Vagina (tissue), 2 donors: ENCODE measurements at regions not wholly inside any gene's neighbourhood (a gene's known extent, or its start where the extent isn't known, plus 50 kb on each side); places are given as distances from the start of the nearest gene placed in this dataset.

Experiments used
- DNase-seq, 2 donors: peaks; one replicate each; pipeline ENCODE4 v3.0.0-alpha.2; 2017; ENCODE audit errors: extremely low spot score in 2 of 2
- H3K27ac ChIP-seq: fragments of 200-600 bp; sonication (generic); one replicate; pipeline ENCODE4 v1.5.1; 2019
- H3K27me3 ChIP-seq: fragments of 200-600 bp; sonication (generic); one replicate; pipeline ENCODE4 v1.5.1; 2019
- H3K36me3 ChIP-seq, 2 donors: fragments of 200-600 bp; sonication (generic); one replicate each; pipeline ENCODE4 v1.5.1; 2017 to 2019
- H3K4me1 ChIP-seq: fragments of 200-600 bp; sonication (generic); one replicate; pipeline ENCODE4 v1.5.1; 2019
- H3K4me3 ChIP-seq, 2 donors: fragments of 200-600 bp; sonication (generic); 1 replicate in 1 of 2; 2 replicates in 1 of 2; pipeline ENCODE4 v1.5.1; 2016 to 2019
- H3K9me3 ChIP-seq: fragments of 200-600 bp; sonication (generic); one replicate; pipeline ENCODE4 v1.5.1; 2019
- POLR2A ChIP-seq, 2 donors: fragments of 450-650 bp; IDR thresholded peaks; one replicate each; pipeline ENCODE4 v1.6.1; 2017; ENCODE audit warnings: antibody characterized with exemption in 2 of 2, mild to moderate bottlenecking in 2 of 2, moderate library complexity in 2 of 2
- POLR2AphosphoS5 ChIP-seq, 2 donors: sonication (generic); formaldehyde crosslinking; IDR thresholded peaks; one replicate each; pipeline ENCODE4 v1.9.0; 2017; ENCODE audit warnings: antibody characterized with exemption in 2 of 2, mild to moderate bottlenecking in 2 of 2, low read depth in 1 of 2; ENCODE audit not compliant: insufficient read depth in 1 of 2
- intact Hi-C: fragments of 100-400 bp; cut with DNase I; formaldehyde crosslinking; loops from one replicate; pipeline ENCODE4 v1.15.1; 2023
- TF ChIP-seq, protein P1 (sequence below), 3 experiments: fragments of 450-650 bp in 2 of 3; fragments of 200-600 bp in 1 of 3; sonication (generic) in 1 of 3; IDR thresholded peaks; one replicate each; pipeline ENCODE4 v1.5.1; 2017 to 2019; ENCODE audit warnings: antibody characterized with exemption in 3 of 3, mild to moderate bottlenecking in 2 of 3, moderate library complexity in 2 of 3

GRCh38 chr4:175530655-175531054, 281.4 kb downstream of the GPM6A start:
- no peaks in the 10 kb centered on the region for H3K27me3 ChIP-seq
- H3K27ac ChIP-seq, result no peak overlapping the region
- TF ChIP-seq POLR2AphosphoS5 (IDR thresholded peaks at IDR 0.05; ENCODE audit: insufficient read depth in 1 of 2, low read depth in 1 of 2) (no peak), POLR2A (IDR thresholded peaks at IDR 0.05) (no peak)
- TF ChIP-seq, protein P1, sequence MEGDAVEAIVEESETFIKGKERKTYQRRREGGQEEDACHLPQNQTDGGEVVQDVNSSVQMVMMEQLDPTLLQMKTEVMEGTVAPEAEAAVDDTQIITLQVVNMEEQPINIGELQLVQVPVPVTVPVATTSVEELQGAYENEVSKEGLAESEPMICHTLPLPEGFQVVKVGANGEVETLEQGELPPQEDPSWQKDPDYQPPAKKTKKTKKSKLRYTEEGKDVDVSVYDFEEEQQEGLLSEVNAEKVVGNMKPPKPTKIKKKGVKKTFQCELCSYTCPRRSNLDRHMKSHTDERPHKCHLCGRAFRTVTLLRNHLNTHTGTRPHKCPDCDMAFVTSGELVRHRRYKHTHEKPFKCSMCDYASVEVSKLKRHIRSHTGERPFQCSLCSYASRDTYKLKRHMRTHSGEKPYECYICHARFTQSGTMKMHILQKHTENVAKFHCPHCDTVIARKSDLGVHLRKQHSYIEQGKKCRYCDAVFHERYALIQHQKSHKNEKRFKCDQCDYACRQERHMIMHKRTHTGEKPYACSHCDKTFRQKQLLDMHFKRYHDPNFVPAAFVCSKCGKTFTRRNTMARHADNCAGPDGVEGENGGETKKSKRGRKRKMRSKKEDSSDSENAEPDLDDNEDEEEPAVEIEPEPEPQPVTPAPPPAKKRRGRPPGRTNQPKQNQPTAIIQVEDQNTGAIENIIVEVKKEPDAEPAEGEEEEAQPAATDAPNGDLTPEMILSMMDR (IDR thresholded peaks at IDR 0.05), result no peak
- H3K36me3 ChIP-seq, result no peaks in the 10 kb centered on the region
- DNase-seq, result no peak
- no peaks in the 10 kb centered on the region for H3K9me3 ChIP-seq
- no peaks in the 10 kb centered on the region for H3K4me1 ChIP-seq
- H3K4me3 ChIP-seq, result no peak overlapping the region
- intact Hi-C loops, result no loop called here

DNA sequence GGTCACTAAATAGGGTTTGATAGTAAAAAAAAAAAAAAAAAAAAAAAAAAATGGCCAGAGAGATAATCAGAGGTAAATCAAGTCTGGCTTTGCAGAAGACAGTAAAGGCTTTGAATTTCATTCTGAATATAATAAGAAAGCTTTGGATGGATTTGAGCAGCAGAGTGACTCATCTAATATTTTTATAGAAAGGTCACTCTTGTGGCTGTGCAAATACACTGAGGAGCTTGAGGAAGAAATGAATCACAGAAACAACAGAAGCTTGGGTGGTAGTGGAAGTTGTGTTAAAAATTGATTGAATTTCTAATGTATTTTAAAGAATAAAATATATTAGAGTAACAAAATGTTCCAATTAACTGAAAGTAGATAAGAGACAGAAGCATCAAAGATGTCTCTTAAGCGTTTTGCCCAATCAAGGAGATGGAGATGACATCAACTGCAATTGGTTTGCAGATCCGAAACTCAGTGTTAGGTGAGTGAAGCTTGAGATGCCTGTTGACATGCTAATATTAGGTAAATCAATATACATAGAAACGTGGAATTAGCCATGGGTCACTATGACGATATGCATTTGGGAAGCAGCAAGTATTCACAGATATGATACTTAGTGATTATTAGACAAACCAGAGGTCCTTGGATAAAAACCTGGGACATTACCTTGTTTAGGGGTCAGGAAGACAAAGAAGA, 280.5 kb downstream of the GPM6A start:
- no peak overlapping the region for H3K27ac ChIP-seq
- DNase-seq, result no peak
- TF ChIP-seq POLR2A (IDR thresholded peaks at IDR 0.05), result no peak
- TF ChIP-seq, protein P1 (IDR thresholded peaks at IDR 0.05), result no peak
- no peak for TF ChIP-seq POLR2AphosphoS5 (IDR thresholded peaks at IDR 0.05; ENCODE audit: insufficient read depth in 1 of 2, low read depth in 1 of 2)
- no peaks in the 10 kb centered on the region for H3K4me1 ChIP-seq
- no peaks in the 10 kb centered on the region for H3K27me3 ChIP-seq
- H3K4me3 ChIP-seq, result no peak overlapping the region
- no peaks in the 10 kb centered on the region for H3K36me3 ChIP-seq
- intact Hi-C loops, result no loop called here
- H3K9me3 ChIP-seq, result no peaks in the 10 kb centered on the region

- Histone ChIP-seq H3K4me3 (no peak overlapping the region), H3K36me3 (no peaks in the 10 kb centered on the region), H3K27me3 (no peaks in the 10 kb centered on the region), H3K27ac (no peak overlapping the region), H3K4me1 (no peaks in the 10 kb centered on the region), H3K9me3 (no peaks in the 10 kb centered on the region)
- intact Hi-C loops, result no loop called here
- TF ChIP-seq POLR2AphosphoS5 (IDR thresholded peaks at IDR 0.05; ENCODE audit: insufficient read depth in 1 of 2, low read depth in 1 of 2), result no peak
- TF ChIP-seq, protein P1 (IDR thresholded peaks at IDR 0.05), result peak in 1 of 3 experiments; percentile 31
- TF ChIP-seq POLR2A (IDR thresholded peaks at IDR 0.05), result no peak
- no peak for DNase-seq
Observed at GRCh38 chr4:175536852-175537453, 275.1 kb downstream of the GPM6A start.

- no peak for TF ChIP-seq POLR2A (IDR thresholded peaks at IDR 0.05)
- TF ChIP-seq, protein P1 (IDR thresholded peaks at IDR 0.05), result no peak
- no peak for TF ChIP-seq POLR2AphosphoS5 (IDR thresholded peaks at IDR 0.05; ENCODE audit: insufficient read depth in 1 of 2, low read depth in 1 of 2)
- H3K9me3 ChIP-seq, result no peaks in the 10 kb centered on the region
- DNase-seq, result no peak
- no peaks in the 10 kb centered on the region for H3K27me3 ChIP-seq
- no peak overlapping the region for H3K27ac ChIP-seq
- intact Hi-C loops, result no loop called here
- no peaks in the 10 kb centered on the region for H3K36me3 ChIP-seq
- H3K4me3 ChIP-seq, result no peak overlapping the region
- H3K4me1 ChIP-seq, result no peaks in the 10 kb centered on the region
Observed at GRCh38 chr4:175539498-175539897, 272.6 kb downstream of the GPM6A start.

- Histone ChIP-seq H3K36me3 (no peaks in the 10 kb centered on the region), H3K27me3 (no peaks in the 10 kb centered on the region), H3K4me3 (no peak overlapping the region), H3K4me1 (no peaks in the 10 kb centered on the region), H3K9me3 (no peaks in the 10 kb centered on the region), H3K27ac (no peak overlapping the region)
- DNase-seq, result no peak
- TF ChIP-seq, protein P1 (IDR thresholded peaks at IDR 0.05), result no peak
- no peak for TF ChIP-seq POLR2AphosphoS5 (IDR thresholded peaks at IDR 0.05; ENCODE audit: insufficient read depth in 1 of 2, low read depth in 1 of 2)
- no peak for TF ChIP-seq POLR2A (IDR thresholded peaks at IDR 0.05)
- intact Hi-C loops, result no loop called here
Observed at GRCh38 chr4:175540151-175540550, 271.9 kb downstream of the GPM6A start.
